ENCODE measurements at regions not wholly inside any gene's neighbourhood (a gene's known extent, or its start where the extent isn't known, plus 50 kb on each side); places are given as distances from the start of the nearest gene placed in this dataset.

GRCh38 chr7:69134316-69134715 lies 464.0 kb upstream of the AUTS2 start:
- peaks cover 0 to 15% of the 10 kb centered on the region in 2 donors for H3K27me3 Mint-ChIP-seq
- H3K27ac Mint-ChIP-seq = no peak overlapping the region
- DNase-seq (ENCODE audit: low spot score) = no peak
- ATAC-seq = no peak
- H3K36me3 Mint-ChIP-seq = peaks cover 6% of the 10 kb centered on the region
- H3K4me3 Mint-ChIP-seq = no peak overlapping the region
- peaks cover 16% of the 10 kb centered on the region for H3K9me3 Mint-ChIP-seq
- peaks cover 0 to 4% of the 10 kb centered on the region in 2 donors for H3K4me1 Mint-ChIP-seq (ENCODE audit: low read depth in 2 of 2)

GRCh38 chr7:69147631-69148030 lies 450.6 kb upstream of the AUTS2 start:
- Mint-ChIP-seq H3K4me1 (ENCODE audit: low read depth in 2 of 2) (no peaks in the 10 kb centered on the region), H3K36me3 (no peaks in the 10 kb centered on the region), H3K4me3 (no peak overlapping the region), H3K27ac (no peak overlapping the region), H3K27me3 (peaks cover 2 to 8% of the 10 kb centered on the region in 2 donors), H3K9me3 (peaks cover 3% of the 10 kb centered on the region)
- ATAC-seq (no peak), DNase-seq (ENCODE audit: low spot score) (no peak)

- Mint-ChIP-seq H3K4me3 (no peak overlapping the region), H3K36me3 (no peaks in the 10 kb centered on the region), H3K27me3 (peaks cover 4 to 8% of the 10 kb centered on the region in 2 donors), H3K4me1 (ENCODE audit: low read depth in 2 of 2) (no peaks in the 10 kb centered on the region), H3K9me3 (peaks cover 3% of the 10 kb centered on the region), H3K27ac (no peak overlapping the region)
- DNase-seq (ENCODE audit: low spot score) = no peak
- no peak for ATAC-seq
Observed at GRCh38 chr7:69149804-69150782, 448.2 kb upstream of the AUTS2 start.

- H3K27ac Mint-ChIP-seq = no peak overlapping the region
- no peaks in the 10 kb centered on the region for H3K27me3 Mint-ChIP-seq
- no peaks in the 10 kb centered on the region for H3K9me3 Mint-ChIP-seq
- no peaks in the 10 kb centered on the region for H3K36me3 Mint-ChIP-seq
- H3K4me3 Mint-ChIP-seq = no peak overlapping the region
- DNase-seq (ENCODE audit: low spot score) (no peak), ATAC-seq (no peak)
- H3K4me1 Mint-ChIP-seq (ENCODE audit: low read depth in 2 of 2) = no peaks in the 10 kb centered on the region
Observed at GRCh38 chr7:69162326-69162725, 435.9 kb upstream of the AUTS2 start.

GRCh38 chr7:69162931-69163670 lies 435.2 kb upstream of the AUTS2 start:
- H3K9me3 Mint-ChIP-seq = no peaks in the 10 kb centered on the region
- no peaks in the 10 kb centered on the region for H3K36me3 Mint-ChIP-seq
- no peak for ATAC-seq
- no peaks in the 10 kb centered on the region for H3K4me1 Mint-ChIP-seq (ENCODE audit: low read depth in 2 of 2)
- H3K27ac Mint-ChIP-seq = no peak overlapping the region
- no peak overlapping the region for H3K4me3 Mint-ChIP-seq
- no peaks in the 10 kb centered on the region for H3K27me3 Mint-ChIP-seq
- DNase-seq (ENCODE audit: low spot score) = no peak

- Mint-ChIP-seq H3K9me3 (no peaks in the 10 kb centered on the region), H3K27me3 (no peaks in the 10 kb centered on the region), H3K4me3 (no peak overlapping the region), H3K27ac (no peak overlapping the region), H3K4me1 (ENCODE audit: low read depth in 2 of 2) (no peaks in the 10 kb centered on the region), H3K36me3 (no peaks in the 10 kb centered on the region)
- ATAC-seq (no peak), DNase-seq (ENCODE audit: low spot score) (no peak)
Observed at GRCh38 chr7:69166979-69167516, 431.2 kb upstream of the AUTS2 start.

- H3K4me3 Mint-ChIP-seq = no peak overlapping the region
- DNase-seq (ENCODE audit: low spot score) (no peak), ATAC-seq (no peak)
- H3K27me3 Mint-ChIP-seq = no peaks in the 10 kb centered on the region
- H3K27ac Mint-ChIP-seq = no peak overlapping the region
- no peaks in the 10 kb centered on the region for H3K36me3 Mint-ChIP-seq
- H3K9me3 Mint-ChIP-seq = no peaks in the 10 kb centered on the region
- H3K4me1 Mint-ChIP-seq (ENCODE audit: low read depth in 2 of 2) = no peaks in the 10 kb centered on the region
Observed at GRCh38 chr7:69169386-69169785, 428.9 kb upstream of the AUTS2 start.

- H3K27ac Mint-ChIP-seq = no peak overlapping the region
- no peaks in the 10 kb centered on the region for H3K27me3 Mint-ChIP-seq
- H3K36me3 Mint-ChIP-seq = no peaks in the 10 kb centered on the region
- DNase-seq (ENCODE audit: low spot score) (no peak), ATAC-seq (no peak)
- H3K4me1 Mint-ChIP-seq (ENCODE audit: low read depth in 2 of 2) = no peaks in the 10 kb centered on the region
- H3K9me3 Mint-ChIP-seq = no peaks in the 10 kb centered on the region
- H3K4me3 Mint-ChIP-seq = no peak overlapping the region
Observed at GRCh38 chr7:69172357-69173077, 425.8 kb upstream of the AUTS2 start.

GRCh38 chr7:69173341-69173740 lies 424.9 kb upstream of the AUTS2 start:
- Mint-ChIP-seq H3K36me3 (no peaks in the 10 kb centered on the region), H3K4me3 (no peak overlapping the region), H3K27me3 (peaks cover 0 to under 1% of the 10 kb centered on the region in 2 donors), H3K4me1 (ENCODE audit: low read depth in 2 of 2) (no peaks in the 10 kb centered on the region), H3K27ac (no peak overlapping the region), H3K9me3 (no peaks in the 10 kb centered on the region)
- ATAC-seq = no peak
- no peak for DNase-seq (ENCODE audit: low spot score)

- ATAC-seq (no peak), DNase-seq (ENCODE audit: low spot score) (no peak)
- Mint-ChIP-seq H3K27ac (no peak overlapping the region), H3K27me3 (peaks cover 0 to 3% of the 10 kb centered on the region in 2 donors), H3K9me3 (no peaks in the 10 kb centered on the region), H3K4me1 (ENCODE audit: low read depth in 2 of 2) (no peaks in the 10 kb centered on the region), H3K4me3 (no peak overlapping the region), H3K36me3 (no peaks in the 10 kb centered on the region)
Observed at GRCh38 chr7:69173846-69174245, 424.4 kb upstream of the AUTS2 start.

- Mint-ChIP-seq H3K9me3 (no peaks in the 10 kb centered on the region), H3K4me3 (no peak overlapping the region), H3K27me3 (peaks cover 0 to 3% of the 10 kb centered on the region in 2 donors), H3K27ac (no peak overlapping the region), H3K36me3 (no peaks in the 10 kb centered on the region), H3K4me1 (ENCODE audit: low read depth in 2 of 2) (no peaks in the 10 kb centered on the region)
- no peak for ATAC-seq
- no peak for DNase-seq (ENCODE audit: low spot score)
Observed at GRCh38 chr7:69176841-69177240, 421.4 kb upstream of the AUTS2 start.

GRCh38 chr7:69177461-69177861 lies 420.8 kb upstream of the AUTS2 start:
- peaks cover under 1 to 2% of the 10 kb centered on the region in 2 donors for H3K4me1 Mint-ChIP-seq (ENCODE audit: low read depth in 2 of 2)
- no peak for DNase-seq (ENCODE audit: low spot score)
- H3K27ac Mint-ChIP-seq = no peak overlapping the region

GRCh38 chr7:69177941-69178494 lies 420.3 kb upstream of the AUTS2 start:
- H3K27me3 Mint-ChIP-seq = peaks cover 0 to 3% of the 10 kb centered on the region in 2 donors
- no peak overlapping the region for H3K27ac Mint-ChIP-seq
- H3K9me3 Mint-ChIP-seq = peaks cover 4% of the 10 kb centered on the region
- H3K4me3 Mint-ChIP-seq = no peak overlapping the region
- DNase-seq (ENCODE audit: low spot score) (no peak), ATAC-seq (no peak)
- peaks cover 4% of the 10 kb centered on the region for H3K36me3 Mint-ChIP-seq
- H3K4me1 Mint-ChIP-seq (ENCODE audit: low read depth in 2 of 2) = peaks cover 4 to 7% of the 10 kb centered on the region in 2 donors

More at GRCh38 chr7:69177461-69177861, 420.8 kb upstream of the AUTS2 start:
- Mint-ChIP-seq H3K36me3 (no peaks in the 10 kb centered on the region), H3K9me3 (peaks cover 1% of the 10 kb centered on the region), H3K27me3 (peaks cover 0 to 3% of the 10 kb centered on the region in 2 donors), H3K4me3 (no peak overlapping the region)
- no peak for ATAC-seq
